H9 (cell line): ENCODE measurements at regions not wholly inside any gene's neighbourhood (a gene's known extent, or its start where the extent isn't known, plus 50 kb on each side); places are given as distances from the start of the nearest gene placed in this dataset.

Source experiments
- DNase-seq: peaks from one replicate; pipeline ENCODE4 v3.0.0-alpha.2; 2017
- H2AFZ ChIP-seq: one replicate; pipeline ENCODE4 v1.6.1; 2013; ENCODE audit warnings: mild to moderate bottlenecking, low read length, control low read depth, moderate library complexity
- H2AK5ac ChIP-seq: 2 replicates; pipeline ENCODE4 v1.6.1; 2013; ENCODE audit warnings: low read length, control low read depth, mixed read lengths; ENCODE audit not compliant: insufficient read length
- H2BK120ac ChIP-seq: one replicate; pipeline ENCODE4 v1.6.1; 2013; ENCODE audit warnings: low read depth, mild to moderate bottlenecking, low read length, control low read depth, inconsistent platforms; ENCODE audit not compliant: poor library complexity, severe bottlenecking
- H2BK12ac ChIP-seq: 2 replicates; pipeline ENCODE4 v1.6.1; 2013; ENCODE audit warnings: low read length, control low read depth, mixed read lengths, low read depth; ENCODE audit not compliant: insufficient read length
- H2BK15ac ChIP-seq: 2 replicates; pipeline ENCODE4 v1.6.1; 2013; ENCODE audit warnings: low read depth, low read length, control low read depth
- H2BK20ac ChIP-seq: one replicate; pipeline ENCODE4 v1.6.1; 2013; ENCODE audit warnings: low read depth, mild to moderate bottlenecking, low read length, control low read depth, inconsistent platforms; ENCODE audit not compliant: poor library complexity, severe bottlenecking
- H2BK5ac ChIP-seq: 2 replicates; pipeline ENCODE4 v1.6.1; 2013; ENCODE audit warnings: low read length, control low read depth, mixed read lengths; ENCODE audit not compliant: insufficient read length
- H3K14ac ChIP-seq: 2 replicates; pipeline ENCODE4 v1.6.1; 2013; ENCODE audit warnings: low read length, control low read depth; ENCODE audit not compliant: insufficient read depth
- H3K18ac ChIP-seq: 2 replicates; pipeline ENCODE4 v1.6.1; 2013; ENCODE audit warnings: low read depth, mild to moderate bottlenecking, mixed read lengths, low read length, control low read depth; ENCODE audit not compliant: insufficient read length
- H3K23ac ChIP-seq: 2 replicates; pipeline ENCODE4 v1.6.1; 2013; ENCODE audit warnings: low read length, control low read depth, mixed read lengths, low read depth; ENCODE audit not compliant: insufficient read length
- H3K23me2 ChIP-seq: 2 replicates; pipeline ENCODE4 v1.6.1; 2013; ENCODE audit warnings: low read depth, mild to moderate bottlenecking, mixed read lengths, low read length, control low read depth; ENCODE audit not compliant: insufficient read length, poor library complexity, severe bottlenecking
- H3K27ac ChIP-seq: 2 replicates; pipeline ENCODE4 v1.5.1; 2013; ENCODE audit warnings: low read length, control low read depth, mixed read lengths, low read depth; ENCODE audit not compliant: insufficient read length
- H3K27me3 ChIP-seq: 2 replicates; pipeline ENCODE4 v1.6.1; 2013; ENCODE audit warnings: low read length, control low read depth, inconsistent platforms; ENCODE audit not compliant: insufficient read depth
- H3K4ac ChIP-seq: 2 replicates; pipeline ENCODE4 v1.6.1; 2013; ENCODE audit warnings: low read depth, mild to moderate bottlenecking, control low read depth, inconsistent platforms, low read length, moderate library complexity
- H3K4me1 ChIP-seq: 2 replicates; pipeline ENCODE4 v1.6.1; 2013; ENCODE audit warnings: low read length, control low read depth, inconsistent platforms; ENCODE audit not compliant: insufficient read depth
- H3K4me2 ChIP-seq: 2 replicates; pipeline ENCODE4 v1.6.1; 2013; ENCODE audit warnings: low read length, control low read depth, mixed read lengths; ENCODE audit not compliant: insufficient read length, insufficient read depth
- H3K56ac ChIP-seq: 2 replicates; pipeline ENCODE4 v1.6.1; 2013; ENCODE audit warnings: low read depth, mild to moderate bottlenecking, mixed read lengths, low read length, control low read depth; ENCODE audit not compliant: insufficient read length
- H3K79me1 ChIP-seq: 2 replicates; pipeline ENCODE4 v1.6.1; 2013; ENCODE audit warnings: low read depth, mild to moderate bottlenecking, moderate library complexity, low read length, control low read depth, inconsistent platforms; ENCODE audit not compliant: insufficient read depth, poor library complexity, severe bottlenecking
- H3K79me2 ChIP-seq: 2 replicates; pipeline ENCODE4 v1.6.1; 2013; ENCODE audit warnings: low read length, control low read depth, inconsistent platforms; ENCODE audit not compliant: insufficient read depth
- H3K9ac ChIP-seq: 2 replicates; pipeline ENCODE4 v1.6.1; 2013; ENCODE audit warnings: low read length, control low read depth, mixed read lengths; ENCODE audit not compliant: insufficient read length; ENCODE audit errors: extremely low read depth
- H3K9me3 ChIP-seq: one replicate; pipeline ENCODE4 v1.6.1; 2013; ENCODE audit warnings: low read depth, low read length, inconsistent platforms; ENCODE audit not compliant: control insufficient read depth
- H3T11ph ChIP-seq: one replicate; pipeline ENCODE4 v1.6.1; 2013; ENCODE audit warnings: mild to moderate bottlenecking, low read length, control low read depth, inconsistent platforms
- H4K20me1 ChIP-seq: one replicate; pipeline ENCODE4 v1.6.1; 2013; ENCODE audit not compliant: control insufficient read depth, insufficient read length, insufficient read depth
- H4K5ac ChIP-seq: 2 replicates; pipeline ENCODE4 v1.6.1; 2013; ENCODE audit warnings: low read depth, mild to moderate bottlenecking, mixed read lengths, low read length, control low read depth; ENCODE audit not compliant: insufficient read length
- H4K8ac ChIP-seq: replicated peaks from 2 replicates; pipeline ENCODE4 v1.6.1; 2013; ENCODE audit warnings: low read length, control low read depth, mixed read lengths, low read depth; ENCODE audit not compliant: insufficient read length
- H4K91ac ChIP-seq: 2 replicates; pipeline ENCODE4 v1.6.1; 2013; ENCODE audit warnings: low read depth, mild to moderate bottlenecking, moderate library complexity, mixed read lengths, low read length, control low read depth; ENCODE audit not compliant: insufficient read length
- H3K27ac Mint-ChIP-seq, 3 experiments: 2 replicates in 2 of 3; 3 replicates in 1 of 3; pipeline ENCODE4 v1.8.0; 2020 to 2021; ENCODE audit warnings: mixed read lengths in 3 of 3, mild to moderate bottlenecking in 1 of 3, moderate library complexity in 1 of 3
- H3K27me3 Mint-ChIP-seq: 2 replicates; pipeline ENCODE4 v1.8.0; 2021; ENCODE audit warnings: low read depth, mild to moderate bottlenecking, moderate library complexity, mixed read lengths
- H3K36me3 Mint-ChIP-seq, 3 experiments: 2 replicates in 2 of 3; 3 replicates in 1 of 3; pipeline ENCODE4 v1.8.0; 2020 to 2021; ENCODE audit warnings: low read depth in 3 of 3, mixed read lengths in 3 of 3; ENCODE audit not compliant: insufficient read depth in 1 of 3
- H3K4me1 Mint-ChIP-seq, 2 experiments: 2 replicates each; pipeline ENCODE4 v1.8.0; 2020; ENCODE audit warnings: mixed read lengths in 2 of 2
- H3K4me3 Mint-ChIP-seq, 2 experiments: 2 replicates in 1 of 2; 3 replicates in 1 of 2; pipeline ENCODE4 v1.8.0; 2020 to 2021; ENCODE audit warnings: mild to moderate bottlenecking in 2 of 2, mixed read lengths in 2 of 2, moderate library complexity in 1 of 2
- H3K9me3 Mint-ChIP-seq, 2 experiments: 2 replicates in 1 of 2; 3 replicates in 1 of 2; pipeline ENCODE4 v1.8.0; 2020; ENCODE audit warnings: mild to moderate bottlenecking in 2 of 2, mixed read lengths in 2 of 2, moderate library complexity in 1 of 2
- CTCF ChIP-seq: fragments of 200-600 bp; sonication (generic); conservative IDR thresholded peaks from 3 replicates; pipeline ENCODE4 v1.8.0; 2021; ENCODE audit warnings: antibody characterized with exemption, mild to moderate bottlenecking
- WGBS: extraction: QIAGEN DNeasy Blood & Tissue Kit; methylation state at CpG from one replicate; pipeline ENCODE4 v1.1.7; 2013; ENCODE audit warnings: missing lambda C conversion rate, low lambda C conversion rate, mixed read lengths; ENCODE audit not compliant: insufficient read length; ENCODE audit errors: extremely low coverage; 5-methylcytosine and 5-hydroxymethylcytosine counted together

GRCh38 chr6:1130709-1131108 lies 181.2 kb upstream of the FOXQ1 start:
- Histone ChIP-seq H3K56ac (no peak overlapping the region), H3K9me3 (no peaks in the 10 kb centered on the region), H2AFZ (no peak overlapping the region), H2AK5ac (no peak overlapping the region), H3K27ac (no peak overlapping the region), H2BK20ac (no peak overlapping the region), H2BK12ac (no peak overlapping the region), H3K4me2 (no peak overlapping the region), H3K4me1 (no peaks in the 10 kb centered on the region), H2BK5ac (no peak overlapping the region), H3K23ac (no peak overlapping the region), H3K9ac (no peak overlapping the region), H3T11ph (no peak overlapping the region), H3K79me2 (no peaks in the 10 kb centered on the region), H2BK120ac (no peak overlapping the region), H3K23me2 (no peaks in the 10 kb centered on the region), H2BK15ac (no peak overlapping the region), H3K27me3 (no peaks in the 10 kb centered on the region), H4K5ac (no peak overlapping the region), H4K8ac (no peak overlapping the region), H4K91ac (no peak overlapping the region), H3K79me1 (no peaks in the 10 kb centered on the region), H3K18ac (no peak overlapping the region), H3K4ac (no peak overlapping the region), H4K20me1 (peaks cover 3% of the 10 kb centered on the region), H3K14ac (no peak overlapping the region)
- no CpG with 5 or more reads among the region's 7 CpGs for WGBS
- no peak for TF ChIP-seq CTCF
- no peaks in the 10 kb centered on the region for H3K36me3 Mint-ChIP-seq
- peaks cover 14% of the 10 kb centered on the region for H3K27me3 Mint-ChIP-seq
- no peak overlapping the region for H3K4me3 Mint-ChIP-seq
- DNase-seq, result no peak
- no peak overlapping the region for H3K27ac Mint-ChIP-seq
- H3K9me3 Mint-ChIP-seq, result no peaks in the 10 kb centered on the region
- peaks cover 0 to 5% of the 10 kb centered on the region in 2 experiments; a peak in 1 of 4 replicates for H3K4me1 Mint-ChIP-seq
